HG03460 (cell line): ENCODE measurements at regions not wholly inside any gene's neighbourhood (a gene's known extent, or its start where the extent isn't known, plus 50 kb on each side); places are given as distances from the start of the nearest gene placed in this dataset.

Experiments used
- ATAC-seq: cut with Tn5 transposase; IDR thresholded peaks from one replicate; pipeline ENCODE4 v1.9.1; 2021; ENCODE audit not compliant: unreplicated experiment

DNA sequence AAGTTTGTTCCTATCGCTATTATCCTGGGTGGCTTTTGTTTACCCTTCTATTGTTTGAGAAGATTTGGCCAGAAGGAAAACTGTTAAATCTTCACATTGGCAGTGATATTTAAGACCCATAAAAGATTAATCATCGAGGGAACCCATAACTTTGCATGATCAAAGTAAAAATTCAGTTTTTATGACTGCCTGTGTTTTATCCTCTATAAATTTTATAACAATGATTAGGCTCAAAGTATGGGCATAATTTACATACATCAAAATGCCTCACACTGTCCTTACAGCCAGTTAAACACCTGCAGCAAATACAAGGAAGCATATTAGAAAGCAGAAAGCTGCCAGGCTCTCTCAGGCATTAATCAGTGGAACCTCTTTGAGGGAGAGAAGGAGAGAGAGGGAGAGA, 289.1 kb downstream of the ICOS start:
- no peak for ATAC-seq

GRCh38 chr2:204226305-204226880, 289.8 kb downstream of the ICOS start:
- ATAC-seq, result no peak

- no peak for ATAC-seq
Measured at GRCh38 chr2:204228169-204228886, 291.8 kb downstream of the ICOS start.

DNA sequence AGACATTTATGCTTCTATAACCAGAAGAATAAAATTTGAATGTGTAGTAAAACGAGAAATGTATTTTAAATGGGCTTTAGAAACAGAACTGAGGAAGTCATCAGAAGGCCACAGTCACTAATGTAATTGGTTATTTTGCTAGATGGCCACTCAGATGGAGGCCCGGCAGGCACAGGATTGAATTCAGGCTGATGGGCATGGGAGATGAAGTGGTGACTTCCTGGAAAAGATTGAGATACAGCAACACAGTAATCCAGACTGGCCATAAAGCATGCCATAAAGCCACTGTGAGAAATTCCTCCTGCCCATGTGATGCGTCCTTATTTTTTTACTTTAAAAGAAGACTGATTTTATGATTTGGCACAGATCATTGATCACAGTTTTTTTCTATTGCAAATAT, 297.7 kb downstream of the ICOS start:
- no peak for ATAC-seq

DNA sequence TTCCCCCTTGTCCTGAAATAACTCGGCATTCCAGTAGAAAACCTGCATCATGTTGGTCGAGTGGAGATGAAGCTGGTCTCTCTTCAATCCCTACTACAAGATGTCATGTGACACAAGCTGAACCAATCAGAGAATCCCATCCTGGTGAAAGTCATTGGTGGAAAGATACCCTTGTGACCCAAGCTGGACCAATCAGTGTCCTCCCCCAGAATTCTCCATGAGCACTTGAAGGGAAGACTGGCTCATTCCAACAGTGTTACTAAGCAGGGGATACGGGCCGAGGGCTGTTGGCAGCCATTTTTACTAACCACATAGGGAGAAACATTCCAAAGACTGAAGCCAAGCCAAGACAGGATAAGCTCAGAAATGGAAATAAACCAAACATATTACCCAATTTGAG, 298.3 kb downstream of the ICOS start:
- ATAC-seq, result no peak

DNA sequence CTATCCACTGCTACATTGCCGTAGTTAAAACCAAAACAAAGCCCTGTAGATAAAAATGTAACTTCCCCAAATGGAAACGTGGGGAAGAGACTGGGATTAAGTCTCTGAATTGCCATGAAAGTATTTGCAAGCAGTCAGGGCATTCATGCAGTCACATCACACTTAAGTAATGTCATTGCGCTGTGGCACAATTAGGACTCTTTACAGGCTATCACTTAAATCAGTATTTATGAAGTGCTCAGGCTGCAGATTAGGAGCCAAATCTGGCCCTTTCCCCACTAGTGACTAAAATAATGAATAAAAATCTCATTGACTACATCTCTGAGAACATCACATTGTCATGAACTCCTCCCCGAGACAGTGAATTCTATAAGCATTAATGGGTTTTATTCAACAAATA, 300.9 kb downstream of the ICOS start:
- ATAC-seq, result no peak

GRCh38 chr2:204239411-204240165, 303.0 kb downstream of the ICOS start:
- ATAC-seq, result no peak

DNA sequence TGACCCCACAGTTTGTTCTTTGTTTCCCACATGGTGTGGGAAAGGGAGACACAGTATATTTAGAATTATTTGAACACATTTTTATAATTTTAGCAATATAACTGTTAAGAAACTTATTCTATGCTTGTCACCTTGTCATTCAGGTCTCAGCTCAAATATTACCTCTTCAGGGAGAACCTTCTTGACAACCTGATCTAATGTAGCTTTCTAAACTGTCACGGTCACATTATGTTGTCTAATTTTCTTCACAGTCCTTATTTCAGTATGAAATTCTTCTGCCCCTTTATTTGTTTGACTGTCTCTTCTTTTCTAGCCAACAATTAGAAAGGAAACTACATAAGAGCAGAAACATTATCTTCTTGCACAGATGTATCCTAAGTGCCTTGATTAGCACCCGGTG, 304.3 kb upstream of the PARD3B start:
- ATAC-seq, result no peak

DNA sequence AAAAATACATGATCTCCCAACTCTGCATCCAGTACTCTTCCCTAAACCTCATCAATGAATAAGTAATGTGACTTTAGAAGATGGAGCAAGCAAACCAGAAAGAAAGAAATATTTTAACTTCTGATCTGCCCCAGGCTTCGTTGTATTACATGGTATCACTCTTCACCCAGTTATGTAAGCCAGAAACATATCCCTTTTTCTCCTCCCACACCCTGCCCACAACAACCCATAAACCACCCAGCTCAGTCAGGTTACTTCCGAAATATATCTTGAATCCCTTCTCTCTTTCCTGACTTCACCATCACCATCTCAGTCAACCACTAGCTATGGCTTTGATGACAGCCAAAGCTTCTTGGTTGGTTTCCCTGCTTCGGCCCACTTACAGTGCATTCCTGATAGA, 295.8 kb upstream of the PARD3B start:
- no peak for ATAC-seq

DNA sequence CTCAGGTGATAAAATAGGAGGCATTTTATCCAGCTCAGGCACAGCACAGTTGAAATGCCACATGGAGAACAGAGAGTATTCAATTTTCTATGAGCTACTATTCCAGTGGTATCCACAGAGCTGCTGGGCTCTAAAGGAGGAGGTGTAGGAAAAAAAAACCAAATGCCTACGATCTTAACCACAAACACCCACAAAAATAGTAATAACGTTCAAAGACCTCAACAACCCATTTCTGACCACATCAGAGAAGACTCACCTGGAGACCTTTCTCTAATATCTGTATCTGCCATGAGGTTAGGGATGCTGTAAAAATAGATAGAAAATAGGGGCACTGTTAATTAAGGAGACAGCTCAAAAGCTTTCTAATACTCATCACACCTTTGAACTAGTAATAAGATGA, 294.6 kb upstream of the PARD3B start:
- no peak for ATAC-seq

GRCh38 chr2:204251158-204251997, 293.9 kb upstream of the PARD3B start:
- no peak for ATAC-seq

DNA sequence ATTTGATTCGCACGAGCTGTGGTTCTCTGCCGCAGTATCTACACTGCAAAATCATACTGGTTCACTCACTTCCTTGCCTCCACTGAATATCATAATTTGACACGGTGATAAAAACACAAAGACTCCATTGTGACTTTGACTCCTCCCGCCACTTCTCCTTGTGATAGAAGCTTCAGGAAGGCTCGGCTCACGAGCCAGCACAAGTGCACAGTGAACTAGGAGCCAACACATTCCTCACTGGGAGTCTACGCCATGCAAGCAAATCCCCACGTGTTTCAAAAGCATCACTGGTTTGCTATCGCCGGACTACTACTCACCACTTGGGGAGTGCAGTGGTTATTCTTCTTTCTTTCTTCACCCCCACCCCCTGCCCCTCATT, 293.3 kb upstream of the PARD3B start:
- ATAC-seq, result no peak

GRCh38 chr2:204255071-204255470, 290.2 kb upstream of the PARD3B start:
- no peak for ATAC-seq

GRCh38 chr2:204255526-204255925, 289.7 kb upstream of the PARD3B start:
- no peak for ATAC-seq

DNA sequence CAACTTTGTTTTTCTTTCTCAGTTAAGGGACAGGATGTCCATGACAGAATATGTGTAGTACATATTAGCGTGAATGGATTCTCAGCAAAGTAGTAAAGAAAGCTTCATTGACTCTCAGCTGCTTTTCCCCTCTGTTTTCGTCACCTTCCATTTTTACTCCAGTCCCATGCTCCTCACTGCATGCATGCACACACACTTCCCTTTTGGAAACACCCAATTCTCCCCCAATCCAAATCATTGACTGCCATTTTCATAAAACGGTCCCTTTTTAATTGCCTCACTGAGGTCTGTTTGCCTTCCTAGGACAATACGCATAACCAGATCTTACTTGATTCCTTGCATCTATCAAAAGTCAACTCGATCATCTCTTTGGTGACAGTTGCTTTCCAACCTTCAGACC, 287.5 kb upstream of the PARD3B start:
- ATAC-seq, result no peak

- ATAC-seq, result no peak
Measured at GRCh38 chr2:204258890-204259289, 286.4 kb upstream of the PARD3B start.

DNA sequence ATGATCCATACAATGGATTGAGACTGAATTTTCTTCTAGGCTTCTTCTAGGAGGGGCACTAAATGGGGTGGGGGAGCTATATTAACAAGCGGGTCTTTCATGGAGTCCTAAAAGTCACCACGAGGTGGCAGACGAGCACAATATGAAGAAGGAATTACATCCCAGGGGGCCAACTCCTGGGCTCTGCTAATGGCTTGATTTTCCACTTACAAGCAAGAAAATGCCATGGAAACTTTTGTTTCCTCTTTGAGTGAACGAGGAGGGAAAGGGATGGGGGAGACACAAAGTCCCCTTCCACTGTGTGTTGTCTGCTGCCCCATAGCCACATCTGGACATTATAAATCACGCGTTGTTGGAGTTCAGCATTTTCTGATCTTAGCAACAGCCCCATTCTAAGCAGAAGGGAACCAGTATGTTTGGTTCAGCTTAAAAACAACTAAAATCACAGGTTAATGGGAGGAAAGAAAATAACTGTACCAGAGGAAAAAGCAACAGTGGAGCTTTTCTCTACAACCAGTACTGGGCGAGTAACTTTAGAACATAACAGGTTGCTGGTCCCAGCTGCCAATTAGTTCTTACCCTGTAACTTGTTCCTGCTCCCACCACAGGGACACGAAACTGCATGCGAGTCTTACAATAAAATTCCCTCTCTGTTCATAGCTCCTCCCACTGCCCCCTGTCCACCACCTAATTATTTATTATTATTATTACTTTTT, 285.0 kb upstream of the PARD3B start:
- ATAC-seq, result no peak

- no peak for ATAC-seq
Measured at GRCh38 chr2:204260901-204261300, 284.4 kb upstream of the PARD3B start.

DNA sequence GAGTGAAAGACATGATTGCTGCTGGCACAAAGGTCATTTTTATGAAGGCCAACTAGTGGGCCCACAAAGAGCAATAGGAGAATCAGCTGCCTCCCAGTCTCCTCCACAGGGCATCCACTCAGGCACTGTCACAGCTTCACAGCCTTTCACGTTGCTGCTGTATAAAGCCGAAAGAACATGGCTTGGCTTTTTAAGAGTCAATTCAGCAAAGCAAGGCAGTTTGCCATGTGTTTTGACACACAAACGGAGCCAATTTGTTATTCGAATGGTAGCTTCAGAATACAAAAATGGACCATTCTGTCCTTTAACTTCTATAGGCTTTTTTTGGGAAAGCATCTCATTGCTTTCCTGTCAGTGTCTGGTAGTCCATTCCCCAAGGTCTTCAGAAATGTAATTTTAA, 283.4 kb upstream of the PARD3B start:
- no peak for ATAC-seq

GRCh38 chr2:204264085-204264553, 281.2 kb upstream of the PARD3B start:
- no peak for ATAC-seq
